ENCODE measurements at regions not wholly inside any gene's neighbourhood (a gene's known extent, or its start where the extent isn't known, plus 50 kb on each side); places are given as distances from the start of the nearest gene placed in this dataset.
A peak's percentile ranks its signal among the peaks of the same experiment; 100 is the strongest.

GRCh38 chr15:66848686-66849392 is 146.8 kb downstream of the SMAD6 start:
- DNase-seq, result no peak

GRCh38 chr15:66849393-66849745 is 147.3 kb downstream of the SMAD6 start:
- no peak for DNase-seq

GRCh38 chr15:66849746-66850077 is 147.7 kb downstream of the SMAD6 start:
- no peak for DNase-seq

DNA sequence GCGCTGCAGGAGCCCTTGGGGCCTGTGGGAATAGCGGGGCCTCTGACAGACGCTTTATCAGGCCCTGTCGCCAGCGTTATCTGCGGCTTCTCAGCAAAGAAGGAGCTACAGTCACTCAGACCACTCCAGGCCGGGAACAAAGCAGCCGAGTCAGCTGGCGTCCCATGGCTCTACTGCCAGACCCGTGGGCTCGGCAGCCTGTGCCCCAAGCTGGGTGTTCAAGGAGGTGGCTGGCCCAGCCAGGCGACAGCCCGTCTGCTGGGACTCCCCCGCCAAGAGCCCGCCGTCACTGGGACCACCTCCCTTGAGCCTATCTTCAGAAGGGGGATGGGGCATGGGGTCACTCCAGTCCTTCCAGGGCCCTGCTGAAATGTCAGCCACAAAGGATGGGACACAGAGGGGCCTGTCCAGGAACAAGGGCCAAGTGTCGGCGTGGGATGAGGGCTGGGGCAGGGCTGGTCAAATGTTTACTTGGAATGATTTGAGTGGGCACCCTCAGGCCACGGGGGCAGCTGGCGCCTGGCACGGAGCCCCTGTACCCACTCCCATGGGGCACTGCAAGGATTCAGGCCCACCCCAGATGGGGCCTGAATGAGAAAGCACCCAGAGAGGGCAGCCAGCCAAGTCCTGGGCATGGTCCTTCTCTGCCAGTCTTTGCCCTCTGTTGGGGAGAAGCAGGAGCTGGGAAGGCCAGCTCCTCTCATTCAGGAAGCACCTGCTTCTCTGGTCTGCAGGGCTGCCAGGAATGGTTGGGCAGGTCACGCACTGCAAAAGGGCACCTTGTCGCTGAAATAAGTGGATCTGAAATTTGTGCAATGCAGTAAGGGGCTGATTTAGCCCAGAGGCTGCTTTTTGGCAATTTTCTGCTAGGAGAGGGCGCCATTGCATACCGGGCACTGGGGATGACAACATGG is 148.3 kb downstream of the SMAD6 start:
- no peak for DNase-seq

DNA sequence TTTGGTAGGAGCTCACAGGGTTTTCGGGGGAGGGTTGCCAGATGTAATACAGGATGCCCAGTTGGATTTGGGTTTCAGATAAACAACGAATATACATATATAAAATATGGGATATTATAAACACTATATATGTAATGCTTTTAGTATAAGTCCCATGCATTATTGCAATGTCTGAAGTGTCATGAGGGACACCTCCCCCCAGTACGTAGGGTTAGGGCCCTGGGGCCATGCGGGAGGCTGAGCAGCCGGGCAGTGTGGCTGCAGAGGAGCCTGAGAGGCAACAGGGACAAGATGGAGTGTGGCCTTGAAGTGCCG is 148.9 kb downstream of the SMAD6 start:
- no peak for DNase-seq

DNA sequence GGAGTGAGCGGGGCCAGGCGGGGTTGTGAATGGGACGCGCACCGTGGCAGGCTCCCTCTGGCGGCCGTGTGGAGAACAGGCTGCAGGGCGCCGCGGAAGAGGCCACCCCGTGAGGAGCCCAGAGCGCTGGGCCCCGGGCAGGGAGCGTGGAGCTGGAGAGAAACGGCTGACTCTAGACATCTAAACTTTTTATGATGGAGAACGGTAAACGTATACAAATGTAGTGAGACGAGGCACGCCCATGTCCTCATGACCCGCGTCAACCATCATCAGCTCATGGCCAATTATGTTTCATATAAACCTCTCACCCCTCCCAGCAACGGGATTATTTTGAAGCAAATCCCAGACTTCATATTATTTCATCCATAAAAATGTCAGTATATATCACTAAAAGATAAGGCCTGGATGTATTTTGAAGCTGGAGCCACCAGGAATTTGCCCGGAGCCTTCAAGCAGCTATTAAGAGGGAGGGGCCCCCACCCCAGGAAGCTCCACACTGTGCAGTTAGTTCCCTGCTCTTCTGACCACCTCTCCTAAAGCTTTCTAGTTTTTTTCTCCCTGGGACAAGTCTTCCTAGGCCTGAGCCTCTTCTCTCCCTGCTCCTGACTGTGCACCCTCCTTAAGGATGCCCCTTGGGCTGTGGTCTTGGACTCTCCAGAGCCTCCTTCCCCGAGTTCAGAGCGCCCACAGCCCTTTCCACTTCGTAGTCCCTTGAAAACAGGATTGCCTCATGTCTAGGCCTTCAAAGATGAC is 149.5 kb downstream of the SMAD6 start:
- DNase-seq, result peak; percentile 69

- no peak for DNase-seq
These were observed 150.2 kb downstream of the SMAD6 start for GRCh38 chr15:66852064-66852905.

- no peak for DNase-seq
These were observed 152.3 kb downstream of the SMAD6 start for GRCh38 chr15:66854012-66854965.

DNA sequence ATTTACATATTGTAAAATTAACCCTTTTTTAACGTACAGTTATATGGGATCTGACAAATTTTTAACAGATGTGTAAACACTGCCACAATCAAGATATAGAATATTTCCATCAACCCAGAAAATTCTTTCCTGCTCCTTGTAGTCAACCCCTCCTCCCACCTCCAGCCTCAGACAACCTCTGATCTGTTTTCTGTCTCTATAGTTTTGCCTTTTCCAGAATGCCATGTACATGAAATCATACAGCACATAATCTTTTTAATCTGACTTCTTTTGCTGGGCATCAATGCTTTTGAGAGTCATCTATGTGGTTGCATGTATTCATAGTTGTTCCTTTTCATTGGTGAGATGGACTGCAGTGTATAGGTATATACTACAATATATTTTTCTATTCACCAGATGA is 153.0 kb downstream of the SMAD6 start:
- no peak for DNase-seq

DNA sequence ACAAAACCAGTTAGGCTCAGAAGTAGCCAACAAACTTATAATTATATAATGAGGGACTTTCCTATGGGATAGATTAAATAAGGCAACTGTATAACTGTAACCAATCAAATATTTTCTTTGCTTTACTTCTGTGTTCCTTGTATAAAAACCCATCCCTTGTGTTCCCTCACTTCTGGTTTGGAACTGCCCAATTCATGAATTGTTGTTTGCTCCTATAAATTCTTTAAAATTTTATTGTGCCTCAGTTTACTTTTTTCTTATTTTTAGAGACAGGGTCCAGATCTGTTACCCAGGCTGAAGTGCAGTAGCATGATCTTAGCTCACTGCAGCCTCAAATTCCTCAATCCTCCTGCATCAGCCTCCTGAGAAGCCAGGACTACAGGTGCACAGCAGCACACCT is 155.7 kb downstream of the SMAD6 start:
- DNase-seq, result no peak

GRCh38 chr15:66858423-66859207 is 156.6 kb downstream of the SMAD6 start:
- DNase-seq, result no peak

- no peak for DNase-seq
These were observed 157.7 kb downstream of the SMAD6 start for GRCh38 chr15:66859688-66860253.

GRCh38 chr15:66860844-66861243 is 158.8 kb downstream of the SMAD6 start:
- DNase-seq, result no peak

DNA sequence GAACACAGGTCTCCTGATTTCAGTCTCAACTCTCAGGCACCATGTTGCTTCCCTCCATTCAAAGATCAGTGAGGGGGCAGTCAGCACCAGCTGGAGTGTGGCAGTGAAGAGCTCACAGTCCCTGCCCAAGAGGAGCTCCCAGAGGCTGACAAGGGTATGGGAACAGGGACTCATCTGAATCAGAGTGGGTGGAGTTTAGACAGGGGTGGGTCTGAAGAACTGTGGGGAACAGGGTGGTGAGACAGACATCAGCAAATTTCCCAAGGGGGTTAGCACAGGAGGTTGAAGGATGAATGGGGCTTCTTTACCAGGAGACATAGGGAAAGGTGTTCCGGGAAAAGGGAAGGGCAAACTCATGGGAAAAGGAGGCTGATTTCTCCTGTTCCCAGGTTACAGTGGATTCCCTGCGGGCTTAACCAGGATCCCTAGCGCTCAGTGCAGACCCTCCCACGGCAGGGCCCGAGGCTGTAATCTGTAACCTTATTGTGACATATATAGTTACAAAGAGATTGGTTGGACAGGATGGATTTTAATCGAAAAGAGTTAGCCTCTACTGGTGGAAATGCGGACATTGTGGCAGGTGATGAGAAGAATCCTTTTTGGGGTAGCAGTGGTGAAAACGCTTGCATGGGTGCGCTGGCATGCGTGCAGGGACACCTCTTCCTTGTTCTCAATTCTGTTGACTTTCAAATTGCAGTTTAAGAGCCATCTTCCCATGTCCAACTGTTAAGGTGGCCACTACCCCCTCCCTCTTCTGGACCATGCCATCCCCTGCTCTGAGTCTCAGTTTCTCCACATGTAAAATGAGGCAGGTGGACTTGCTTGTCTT is 160.3 kb downstream of the SMAD6 start:
- no peak for DNase-seq

- peak; percentile 33 for DNase-seq
These were observed 160.9 kb downstream of the SMAD6 start for GRCh38 chr15:66862940-66863335.

DNA sequence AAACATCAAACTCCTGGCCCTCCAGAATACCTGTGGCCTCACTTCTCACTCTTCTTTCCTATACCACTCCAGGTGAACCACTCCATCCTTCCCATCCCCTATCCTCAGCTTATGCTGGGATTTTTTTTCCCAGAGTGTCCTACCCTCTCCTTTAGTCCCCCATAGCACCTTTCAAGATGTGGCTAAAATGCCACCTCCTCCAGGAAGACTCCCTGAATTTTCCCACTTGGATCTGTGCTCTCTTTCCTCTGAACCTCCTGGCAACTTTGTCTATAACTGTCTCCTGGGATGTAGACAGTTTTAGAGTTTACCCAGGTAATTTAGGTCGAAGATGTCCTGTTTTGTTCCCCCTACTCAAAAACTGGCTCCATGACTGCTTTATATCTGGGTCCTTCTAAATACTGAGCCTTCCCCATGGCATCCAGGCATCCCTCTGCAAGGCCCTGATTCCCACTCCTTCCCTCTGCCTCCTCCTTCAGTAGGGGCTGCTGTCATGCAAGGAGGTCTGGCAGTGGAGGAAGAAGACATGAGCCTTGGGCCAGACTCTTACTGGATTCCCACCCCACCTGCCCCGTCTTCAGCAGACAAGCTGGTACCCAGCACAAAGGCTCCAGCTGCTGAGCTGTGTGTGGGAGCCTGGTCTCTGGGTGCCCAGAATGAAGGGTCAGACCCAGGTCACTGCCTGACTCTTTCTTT is 161.5 kb downstream of the SMAD6 start:
- no peak for DNase-seq

- DNase-seq, result no peak
These were observed 162.2 kb downstream of the SMAD6 start for GRCh38 chr15:66864086-66864830.

- no peak for DNase-seq
These were observed 162.8 kb downstream of the SMAD6 start for GRCh38 chr15:66864871-66865281.
